ENCODE measurements at regions not wholly inside any gene's neighbourhood (a gene's known extent, or its start where the extent isn't known, plus 50 kb on each side); places are given as distances from the start of the nearest gene placed in this dataset.

GRCh38 chr4:147328756-147329446, 152.0 kb upstream of the EDNRA start:
- intact Hi-C loops (cut with DNase I): no loop called here
- no peaks in the 10 kb centered on the region for H3K4me1 ChIP-seq
- no peak overlapping the region for H3K27ac ChIP-seq
- H3K27me3 ChIP-seq: no peaks in the 10 kb centered on the region
- no peaks in the 10 kb centered on the region for H3K36me3 ChIP-seq
- WGBS (ENCODE audit: insufficient coverage, low coverage, low lambda C conversion rate, missing lambda C conversion rate): 60% methylated on average over 8 of the region's 8 CpGs
- H3K9me3 ChIP-seq: no peaks in the 10 kb centered on the region
- H3K4me3 ChIP-seq: no peak overlapping the region
- ATAC-seq: no peak
- TF ChIP-seq POLR2A (IDR thresholded peaks at IDR 0.05): no peak
- TF ChIP-seq CTCF (IDR thresholded peaks at IDR 0.05): no peak
- DNase-seq: no peak

- intact Hi-C loops (cut with DNase I): no loop called here
- TF ChIP-seq POLR2A (IDR thresholded peaks at IDR 0.05) (no peak), CTCF (IDR thresholded peaks at IDR 0.05) (no peak)
- WGBS (ENCODE audit: insufficient coverage, low coverage, low lambda C conversion rate, missing lambda C conversion rate): 60% methylated on average over 1 of the region's 1 CpG
Observed at GRCh38 chr4:147332091-147332490, 148.8 kb upstream of the EDNRA start.

GRCh38 chr4:147334478-147334877, 146.4 kb upstream of the EDNRA start:
- WGBS (ENCODE audit: insufficient coverage, low coverage, low lambda C conversion rate, missing lambda C conversion rate): 50% methylated on average over 1 of the region's 1 CpG
- Histone ChIP-seq H3K4me3 (no peak overlapping the region), H3K9me3 (no peaks in the 10 kb centered on the region), H3K27me3 (no peaks in the 10 kb centered on the region), H3K27ac (no peak overlapping the region), H3K4me1 (no peaks in the 10 kb centered on the region), H3K36me3 (no peaks in the 10 kb centered on the region)
- no peak for TF ChIP-seq CTCF (IDR thresholded peaks at IDR 0.05)
- TF ChIP-seq POLR2A (IDR thresholded peaks at IDR 0.05): no peak
- ATAC-seq: no peak
- DNase-seq: no peak
- intact Hi-C loops (cut with DNase I): no loop called here

More at GRCh38 chr4:147332091-147332490, 148.8 kb upstream of the EDNRA start:
- no peaks in the 10 kb centered on the region for H3K36me3 ChIP-seq
- no peaks in the 10 kb centered on the region for H3K9me3 ChIP-seq
- no peaks in the 10 kb centered on the region for H3K27me3 ChIP-seq
- H3K4me1 ChIP-seq: no peaks in the 10 kb centered on the region
- H3K27ac ChIP-seq: no peak overlapping the region
- H3K4me3 ChIP-seq: no peak overlapping the region
- ATAC-seq (no peak), DNase-seq (no peak)

GRCh38 chr4:147335183-147335582, 145.7 kb upstream of the EDNRA start:
- intact Hi-C loops (cut with DNase I): no loop called here
- H3K9me3 ChIP-seq: no peaks in the 10 kb centered on the region
- TF ChIP-seq POLR2A (IDR thresholded peaks at IDR 0.05) (no peak), CTCF (IDR thresholded peaks at IDR 0.05) (no peak)
- 89% methylated on average over 1 of the region's 1 CpG for WGBS (ENCODE audit: insufficient coverage, low coverage, low lambda C conversion rate, missing lambda C conversion rate)
- no peaks in the 10 kb centered on the region for H3K36me3 ChIP-seq
- H3K27me3 ChIP-seq: no peaks in the 10 kb centered on the region
- H3K27ac ChIP-seq: no peak overlapping the region
- H3K4me1 ChIP-seq: no peaks in the 10 kb centered on the region
- DNase-seq (no peak), ATAC-seq (no peak)
- no peak overlapping the region for H3K4me3 ChIP-seq
